Gastroesophageal sphincter (tissue), 3 donors: ENCODE measurements at regions not wholly inside any gene's neighbourhood (a gene's known extent, or its start where the extent isn't known, plus 50 kb on each side); places are given as distances from the start of the nearest gene placed in this dataset.

Source experiments
- CTCF ChIP-seq, 4 experiments: fragments of 200-600 bp in 2 of 4; fragments of 450-650 bp in 2 of 4; sonication (generic) in 1 of 4; IDR thresholded peaks; one replicate each; pipeline ENCODE4 v1.5.1; 2017 to 2019; ENCODE audit warnings: antibody characterized with exemption in 4 of 4, mild to moderate bottlenecking in 2 of 4, moderate library complexity in 2 of 4
- POLR2A ChIP-seq, 2 donors: fragments of 450-650 bp; IDR thresholded peaks; one replicate each; pipeline ENCODE4 v1.6.1; 2017; ENCODE audit warnings: antibody characterized with exemption in 2 of 2, mild to moderate bottlenecking in 2 of 2, moderate library complexity in 1 of 2

- TF ChIP-seq POLR2A (IDR thresholded peaks at IDR 0.05): no peak
- TF ChIP-seq CTCF (IDR thresholded peaks at IDR 0.05): no peak
These were observed 80.1 kb upstream of the ALG10 start for GRCh38 chr12:33942172-33942571.
